Neural crest cell (in vitro differentiated cells): ENCODE measurements at regions not wholly inside any gene's neighbourhood (a gene's known extent, or its start where the extent isn't known, plus 50 kb on each side); places are given as distances from the start of the nearest gene placed in this dataset.
A peak's percentile ranks its signal among the peaks of the same experiment; 100 is the strongest.

Source experiments
- DNase-seq: peaks from one replicate; pipeline ENCODE4 v3.0.0; 2021; ENCODE audit warnings: low read depth, mixed read lengths, low spot score
- H3K27ac Mint-ChIP-seq: one replicate; pipeline ENCODE4 v1.8.0; 2021; ENCODE audit warnings: mild to moderate bottlenecking, mixed read lengths; ENCODE audit not compliant: unreplicated experiment
- H3K27me3 Mint-ChIP-seq: 2 replicates; pipeline ENCODE4 v1.8.0; 2021; ENCODE audit warnings: low read depth, mild to moderate bottlenecking, mixed read lengths
- H3K36me3 Mint-ChIP-seq: 2 replicates; pipeline ENCODE4 v1.8.0; 2021; ENCODE audit warnings: low read depth, mild to moderate bottlenecking, mixed read lengths
- H3K4me1 Mint-ChIP-seq: 2 replicates; pipeline ENCODE4 v1.8.0; 2021; ENCODE audit warnings: mixed read lengths
- H3K4me3 Mint-ChIP-seq: one replicate; pipeline ENCODE4 v1.8.0; 2021; ENCODE audit warnings: mild to moderate bottlenecking, mixed read lengths
- H3K9me3 Mint-ChIP-seq: 2 replicates; pipeline ENCODE4 v1.8.0; 2021; ENCODE audit warnings: mixed read lengths
- TF ChIP-seq, protein P1 (sequence below): fragments of 200-600 bp; sonication (generic); conservative IDR thresholded peaks from 2 replicates; pipeline ENCODE4 v1.5.0; 2021; ENCODE audit warnings: antibody characterized with exemption, mild to moderate bottlenecking

DNA sequence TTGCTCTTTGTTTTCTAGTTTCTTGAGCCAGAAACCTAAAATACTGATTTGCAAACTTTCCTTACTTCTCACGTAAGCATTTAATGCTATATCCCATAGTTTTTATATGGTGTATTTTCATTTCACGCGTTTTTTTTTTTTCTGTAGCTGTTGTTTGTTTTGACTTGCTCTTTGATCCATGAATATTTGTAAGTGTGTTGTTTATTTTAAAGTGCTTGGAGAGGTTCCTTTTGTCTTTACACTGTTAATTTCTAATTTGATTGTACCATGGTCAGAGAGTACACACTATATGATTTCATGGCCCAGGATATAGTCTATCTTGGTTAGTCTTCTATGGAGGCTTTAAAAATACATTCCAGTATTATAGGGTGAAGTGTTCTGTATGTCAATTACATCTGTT lies 84.8 kb upstream of the RNF217 start:
- Mint-ChIP-seq H3K36me3 (no peaks in the 10 kb centered on the region), H3K9me3 (peaks cover 2% of the 10 kb centered on the region), H3K27me3 (no peaks in the 10 kb centered on the region), H3K4me3 (no peak overlapping the region), H3K27ac (no peak overlapping the region), H3K4me1 (peaks cover 3% of the 10 kb centered on the region)
- no peak for DNase-seq
- TF ChIP-seq, protein P1, sequence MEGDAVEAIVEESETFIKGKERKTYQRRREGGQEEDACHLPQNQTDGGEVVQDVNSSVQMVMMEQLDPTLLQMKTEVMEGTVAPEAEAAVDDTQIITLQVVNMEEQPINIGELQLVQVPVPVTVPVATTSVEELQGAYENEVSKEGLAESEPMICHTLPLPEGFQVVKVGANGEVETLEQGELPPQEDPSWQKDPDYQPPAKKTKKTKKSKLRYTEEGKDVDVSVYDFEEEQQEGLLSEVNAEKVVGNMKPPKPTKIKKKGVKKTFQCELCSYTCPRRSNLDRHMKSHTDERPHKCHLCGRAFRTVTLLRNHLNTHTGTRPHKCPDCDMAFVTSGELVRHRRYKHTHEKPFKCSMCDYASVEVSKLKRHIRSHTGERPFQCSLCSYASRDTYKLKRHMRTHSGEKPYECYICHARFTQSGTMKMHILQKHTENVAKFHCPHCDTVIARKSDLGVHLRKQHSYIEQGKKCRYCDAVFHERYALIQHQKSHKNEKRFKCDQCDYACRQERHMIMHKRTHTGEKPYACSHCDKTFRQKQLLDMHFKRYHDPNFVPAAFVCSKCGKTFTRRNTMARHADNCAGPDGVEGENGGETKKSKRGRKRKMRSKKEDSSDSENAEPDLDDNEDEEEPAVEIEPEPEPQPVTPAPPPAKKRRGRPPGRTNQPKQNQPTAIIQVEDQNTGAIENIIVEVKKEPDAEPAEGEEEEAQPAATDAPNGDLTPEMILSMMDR, result no peak

DNA sequence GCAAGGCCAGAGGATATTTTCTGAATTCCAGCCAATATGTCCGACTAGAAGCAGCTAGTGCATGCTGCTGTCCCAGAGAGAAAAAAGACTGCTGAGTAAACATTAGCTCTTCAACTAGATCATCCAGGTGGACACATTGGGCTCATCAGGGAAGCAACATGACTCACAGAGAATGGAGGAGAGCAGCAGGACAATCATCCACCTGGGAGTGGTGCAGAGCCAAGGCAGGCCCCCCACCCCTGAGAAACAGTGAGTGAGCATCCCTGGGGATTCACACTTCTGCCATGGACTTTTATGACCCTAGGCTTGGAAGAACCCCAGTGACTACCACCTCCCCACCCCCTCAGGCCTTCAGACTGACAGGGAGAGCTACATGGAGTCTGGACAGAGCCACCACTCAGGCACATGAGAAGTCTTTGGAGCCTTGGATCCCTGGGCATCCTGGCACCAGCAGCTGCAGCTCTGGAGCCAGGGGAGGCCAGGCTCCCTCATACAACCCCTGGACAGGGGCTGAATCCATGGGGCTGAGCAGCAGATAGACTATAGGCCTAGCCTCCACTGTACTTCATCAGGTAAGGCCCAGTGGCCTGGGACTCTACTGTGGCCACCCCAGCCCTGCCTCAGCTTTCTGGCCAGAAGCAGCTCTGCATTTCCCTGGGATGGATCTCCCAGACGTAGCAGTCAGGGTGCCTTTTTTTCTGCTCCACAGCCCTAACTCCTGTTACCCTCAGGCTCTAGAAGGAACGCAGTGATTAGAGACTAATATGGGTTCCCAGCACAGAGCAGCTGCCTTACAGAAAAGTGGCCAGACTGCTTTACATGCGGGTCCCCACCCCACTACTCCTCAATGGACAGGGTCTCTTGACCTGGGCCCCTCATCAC lies 82.9 kb upstream of the RNF217 start:
- peaks cover 2% of the 10 kb centered on the region for H3K9me3 Mint-ChIP-seq
- no peaks in the 10 kb centered on the region for H3K36me3 Mint-ChIP-seq
- TF ChIP-seq, protein P1, result no peak
- H3K27ac Mint-ChIP-seq, result no peak overlapping the region
- no peaks in the 10 kb centered on the region for H3K27me3 Mint-ChIP-seq
- H3K4me1 Mint-ChIP-seq, result peaks cover 11% of the 10 kb centered on the region
- no peak for DNase-seq
- no peak overlapping the region for H3K4me3 Mint-ChIP-seq

DNA sequence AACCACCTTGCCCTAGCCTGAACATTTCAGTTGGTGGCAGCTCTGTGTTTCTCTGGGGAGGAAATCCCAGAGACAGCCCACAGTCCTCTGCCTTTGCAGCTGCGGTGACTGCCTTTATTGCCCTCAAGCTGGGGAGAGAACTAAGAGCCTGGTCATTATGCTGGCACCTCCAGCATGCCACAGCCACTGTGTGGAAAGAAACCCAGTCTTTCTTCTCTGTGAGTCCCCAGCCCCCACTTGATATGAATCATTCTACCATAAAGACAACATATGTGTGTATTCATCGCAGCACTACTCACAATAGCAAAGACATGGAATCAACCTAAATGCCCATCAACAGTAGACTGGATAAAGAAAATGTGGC lies 82.3 kb upstream of the RNF217 start:
- TF ChIP-seq, protein P1, result no peak
- no peaks in the 10 kb centered on the region for H3K36me3 Mint-ChIP-seq
- H3K27me3 Mint-ChIP-seq, result no peaks in the 10 kb centered on the region
- H3K9me3 Mint-ChIP-seq, result peaks cover 2% of the 10 kb centered on the region
- no peak overlapping the region for H3K4me3 Mint-ChIP-seq
- no peak for DNase-seq
- H3K4me1 Mint-ChIP-seq, result peaks cover 11% of the 10 kb centered on the region
- no peak overlapping the region for H3K27ac Mint-ChIP-seq

DNA sequence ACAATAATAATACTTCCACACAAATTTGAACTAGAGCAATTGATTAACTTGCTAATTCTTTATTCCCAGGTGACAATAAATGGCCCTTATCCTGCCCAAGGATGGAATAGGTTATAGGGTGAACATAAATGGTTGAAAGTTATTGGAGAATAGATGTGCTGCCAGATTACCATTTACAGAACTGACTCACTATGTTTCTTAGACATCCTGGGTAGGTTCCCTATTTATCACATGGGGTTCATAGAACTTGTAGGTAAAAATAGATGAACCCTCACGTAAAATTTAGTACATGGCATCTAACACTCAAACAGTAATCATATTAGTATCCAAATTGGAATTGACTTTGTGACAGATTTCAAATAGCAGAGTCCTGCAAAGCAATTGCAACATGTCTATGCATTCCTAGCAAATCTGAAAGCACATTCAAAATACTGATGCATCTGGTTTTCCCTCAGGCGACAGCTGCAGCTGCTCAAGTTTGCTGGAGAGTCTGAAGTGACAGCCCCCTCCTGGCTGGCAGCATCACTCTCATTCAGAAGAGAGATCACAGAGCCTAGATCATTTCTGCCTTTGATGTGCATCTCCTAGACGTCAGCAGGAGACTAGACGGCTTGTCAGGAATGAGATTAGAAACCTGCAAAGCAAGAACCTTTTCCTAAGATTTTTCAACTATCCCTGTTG lies 80.2 kb upstream of the RNF217 start:
- no peak for DNase-seq
- H3K4me1 Mint-ChIP-seq, result peaks cover 11% of the 10 kb centered on the region
- TF ChIP-seq, protein P1, result peak; percentile 20
- H3K27ac Mint-ChIP-seq, result no peak overlapping the region
- no peaks in the 10 kb centered on the region for H3K27me3 Mint-ChIP-seq
- H3K9me3 Mint-ChIP-seq, result no peaks in the 10 kb centered on the region
- H3K4me3 Mint-ChIP-seq, result no peak overlapping the region
- H3K36me3 Mint-ChIP-seq, result no peaks in the 10 kb centered on the region

DNA sequence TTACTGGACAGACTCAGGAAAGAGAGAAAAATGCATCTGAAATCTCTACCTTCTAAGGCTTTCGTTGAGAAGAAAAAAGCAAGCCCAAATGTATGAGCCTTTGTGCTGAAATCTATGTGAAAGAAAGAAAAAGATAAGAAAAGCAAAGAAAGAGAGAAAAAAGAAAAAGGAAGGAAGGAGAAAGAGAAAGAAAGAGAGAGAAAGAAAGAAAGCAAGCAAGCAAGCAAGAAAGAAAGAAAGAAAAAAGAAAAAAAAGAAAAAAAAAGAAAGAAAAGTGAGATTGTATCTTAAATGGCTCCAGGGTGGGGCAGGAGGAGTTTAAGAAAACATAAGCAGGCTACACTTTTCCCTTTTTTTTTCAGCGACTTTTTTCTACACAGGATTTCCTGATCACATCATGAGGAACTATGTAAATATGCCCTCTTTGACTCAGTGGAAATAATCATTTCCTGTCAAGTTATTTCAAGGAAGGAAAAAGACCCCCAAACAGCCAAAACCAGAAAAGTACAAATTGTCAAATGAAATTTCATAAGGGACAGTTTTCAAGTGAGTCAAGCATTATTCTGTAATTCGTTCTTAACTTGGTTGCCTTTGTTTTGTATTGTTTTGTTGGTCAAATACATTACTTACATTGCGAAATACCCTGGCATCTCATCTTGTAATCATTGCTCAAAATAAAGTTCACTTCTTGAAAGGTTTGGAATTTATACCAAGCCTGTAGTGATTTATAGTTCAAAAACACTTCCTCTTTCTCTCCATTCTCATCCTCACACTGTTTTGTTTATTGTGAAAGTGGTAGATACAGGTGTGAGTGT lies 79.5 kb upstream of the RNF217 start:
- no peak for DNase-seq
- H3K36me3 Mint-ChIP-seq, result no peaks in the 10 kb centered on the region
- TF ChIP-seq, protein P1, result no peak
- no peaks in the 10 kb centered on the region for H3K27me3 Mint-ChIP-seq
- no peak overlapping the region for H3K27ac Mint-ChIP-seq
- H3K9me3 Mint-ChIP-seq, result no peaks in the 10 kb centered on the region
- no peak overlapping the region for H3K4me3 Mint-ChIP-seq
- H3K4me1 Mint-ChIP-seq, result peaks cover 11% of the 10 kb centered on the region
